GM19397 (cell line): ENCODE measurements at regions not wholly inside any gene's neighbourhood (a gene's known extent, or its start where the extent isn't known, plus 50 kb on each side); places are given as distances from the start of the nearest gene placed in this dataset.
"Not testable (repeated sequence)": the region's sequence is repeated elsewhere in the genome, so short reads cannot be mapped to it uniquely, and the experiment has no call there.

Experiments
- ATAC-seq: cut with Tn5 transposase; IDR thresholded peaks from one replicate; pipeline ENCODE4 v1.9.1; 2021; ENCODE audit warnings: mild to moderate bottlenecking, moderate library complexity; ENCODE audit not compliant: unreplicated experiment

GRCh38 chr6:11304946-11305345 lies 72.5 kb upstream of the NEDD9 start:
- no peak for ATAC-seq

GRCh38 chr6:11299876-11300428 lies 67.5 kb upstream of the NEDD9 start:
- ATAC-seq: not testable (repeated sequence)

GRCh38 chr6:11299421-11299784 lies 66.9 kb upstream of the NEDD9 start:
- not testable (repeated sequence) for ATAC-seq

- ATAC-seq: no peak
Observed at GRCh38 chr6:11298651-11299420, 66.4 kb upstream of the NEDD9 start.

- ATAC-seq: no peak
Observed at GRCh38 chr6:11297376-11297729, 64.9 kb upstream of the NEDD9 start.

- ATAC-seq: no peak
Observed at GRCh38 chr6:11296449-11297375, 64.2 kb upstream of the NEDD9 start.

- no peak for ATAC-seq
Observed at GRCh38 chr6:11295969-11296368, 63.5 kb upstream of the NEDD9 start.

DNA sequence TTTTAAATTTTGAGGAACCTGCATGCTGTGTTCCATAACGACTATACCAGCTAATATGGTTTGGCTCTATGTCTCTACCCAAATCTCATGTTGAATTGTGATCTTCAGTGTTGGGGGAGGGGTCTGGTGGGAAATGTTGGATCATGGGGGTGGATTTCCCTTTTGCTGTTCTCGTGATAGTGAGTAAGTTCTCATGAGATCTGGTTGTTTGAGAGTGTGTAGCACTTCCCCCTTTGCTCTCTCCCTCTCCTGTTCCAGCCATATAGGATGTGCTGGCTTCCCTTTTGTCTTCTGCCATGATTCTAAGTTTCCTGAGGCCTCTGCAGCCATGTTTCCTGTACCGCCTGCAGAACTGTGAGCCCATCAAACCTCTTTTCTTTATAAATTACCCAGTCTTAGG lies 61.8 kb upstream of the NEDD9 start:
- no peak for ATAC-seq

GRCh38 chr6:11292594-11293236 lies 60.2 kb upstream of the NEDD9 start:
- no peak for ATAC-seq

DNA sequence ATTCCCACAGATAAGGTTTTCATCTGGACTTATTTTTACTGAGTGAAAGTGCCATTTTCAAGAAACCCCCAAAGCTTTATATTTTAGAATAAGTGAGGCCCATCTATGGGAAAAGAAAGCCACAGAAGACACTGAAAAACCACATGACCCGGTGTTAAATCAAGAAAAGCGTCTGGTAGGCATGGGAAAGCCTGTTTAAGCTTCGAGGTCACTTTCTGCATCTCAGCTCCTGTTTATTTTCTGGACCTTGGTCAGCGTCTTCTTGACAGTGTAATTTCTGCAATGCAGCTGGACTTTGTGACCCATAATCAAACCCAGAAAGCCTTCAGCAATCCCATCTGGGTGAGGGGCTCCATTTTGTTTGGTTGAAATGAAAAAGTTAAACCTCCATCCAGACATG lies 59.6 kb upstream of the NEDD9 start:
- ATAC-seq: no peak

DNA sequence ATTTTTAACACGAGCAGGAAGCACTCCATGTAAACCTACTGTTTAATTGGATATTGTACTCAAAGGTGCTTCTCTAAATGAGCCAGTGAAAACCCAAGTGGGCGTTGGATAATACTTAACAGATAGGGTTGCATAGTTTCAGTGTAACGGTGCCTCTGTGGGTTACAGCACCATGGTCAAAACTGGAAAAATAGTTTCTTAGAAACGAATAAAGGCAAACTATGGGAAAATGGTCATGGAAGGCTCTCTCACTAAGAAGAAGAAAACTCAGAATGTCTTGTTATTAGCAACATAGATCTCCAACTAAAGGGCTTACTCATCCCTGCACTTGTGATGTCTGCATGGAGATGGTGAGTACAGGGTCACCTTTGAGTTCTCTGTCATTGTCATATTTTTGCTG lies 59.1 kb upstream of the NEDD9 start:
- ATAC-seq: no peak

DNA sequence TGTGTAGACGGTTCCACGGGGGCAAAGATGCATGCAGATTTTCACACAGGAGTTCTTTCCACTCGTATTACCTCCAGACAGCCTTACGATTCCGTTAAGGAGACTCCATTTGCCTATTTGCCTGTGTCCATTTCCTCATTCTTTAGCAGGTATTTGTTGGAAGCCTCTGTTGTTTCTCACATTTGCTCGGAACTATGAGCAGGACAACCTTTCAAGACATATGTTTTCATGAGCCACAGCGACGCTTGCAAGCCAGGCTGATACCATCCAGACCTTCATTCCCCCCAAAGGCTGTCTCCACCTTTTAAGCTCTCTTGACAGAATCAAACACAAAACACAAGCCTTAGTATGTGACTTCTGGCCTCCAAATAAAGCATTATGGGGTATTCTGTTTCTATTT lies 57.6 kb upstream of the NEDD9 start:
- no peak for ATAC-seq

DNA sequence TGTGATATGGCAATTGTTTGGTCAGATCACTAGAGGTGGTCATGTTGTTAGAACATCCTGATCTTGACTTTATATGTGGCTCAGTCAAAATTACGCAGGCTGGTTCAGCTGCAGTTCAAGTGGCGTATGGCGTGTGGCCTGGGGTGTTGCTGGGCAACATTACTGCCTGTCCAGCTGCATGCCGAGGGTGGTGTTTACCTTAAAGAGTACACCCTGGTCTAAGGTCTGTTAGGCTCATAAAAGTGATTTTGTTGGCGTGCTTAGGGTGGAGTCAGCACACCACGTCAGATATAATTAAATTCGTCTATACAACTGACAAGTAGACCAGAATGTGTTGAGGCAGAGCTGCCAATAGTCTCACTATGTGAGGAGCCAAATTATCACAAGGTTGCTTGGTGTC lies 55.6 kb upstream of the NEDD9 start:
- ATAC-seq: no peak

GRCh38 chr6:11284996-11285395 lies 52.5 kb upstream of the NEDD9 start:
- ATAC-seq: no peak

DNA sequence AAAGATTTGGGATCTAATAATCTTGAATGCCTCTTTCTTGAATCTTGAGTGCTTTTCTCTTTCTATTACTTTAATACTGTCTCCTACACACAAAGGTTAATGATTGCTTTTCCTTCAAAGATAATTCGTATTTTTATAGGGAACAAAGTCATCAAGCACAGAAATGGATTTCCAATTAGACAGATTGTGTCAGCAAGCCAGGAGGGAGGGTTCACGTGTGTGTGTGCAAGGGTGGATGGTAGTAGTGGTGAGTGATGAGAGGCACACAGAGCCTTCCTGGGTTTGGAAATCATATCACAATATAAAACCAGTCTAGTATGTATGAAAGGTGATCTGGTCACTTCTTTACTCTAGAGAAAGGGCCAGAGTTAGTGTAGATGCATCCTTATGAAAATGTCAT lies 51.2 kb upstream of the NEDD9 start:
- no peak for ATAC-seq

DNA sequence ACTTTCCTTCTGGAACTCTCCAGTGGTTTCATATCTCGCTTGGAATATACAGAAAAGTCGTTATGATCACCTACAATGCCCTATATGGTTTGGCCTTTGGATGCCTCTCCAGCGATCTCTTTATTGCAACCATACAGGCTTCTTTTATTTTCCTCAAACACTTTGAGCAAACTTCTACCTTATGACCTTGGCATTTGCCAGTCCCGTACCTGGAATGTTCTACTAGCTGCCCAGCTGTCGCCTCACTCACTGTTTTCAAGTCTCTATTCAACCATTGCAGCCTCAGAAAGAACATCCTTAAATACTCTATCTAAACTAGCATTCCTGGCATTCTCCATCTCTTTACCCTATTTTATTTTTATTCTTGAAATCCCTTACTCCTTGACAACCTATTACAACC lies 50.4 kb upstream of the NEDD9 start:
- no peak for ATAC-seq
